ENCODE measurements at regions not wholly inside any gene's neighbourhood (a gene's known extent, or its start where the extent isn't known, plus 50 kb on each side); places are given as distances from the start of the nearest gene placed in this dataset.

- Histone ChIP-seq H3K18ac (ENCODE audit: low read depth, low read length) (no peak overlapping the region), H3K14ac (replicated peaks; ENCODE audit: low read depth, low read length) (no peak overlapping the region), H3K9me3 (ENCODE audit: control insufficient read depth, insufficient read depth, low read length) (no peaks in the 10 kb centered on the region), H3K79me1 (ENCODE audit: low read depth in 1 of 2, low read length in 2 of 2) (peaks cover 0 to 2% of the 10 kb centered on the region in 2 experiments; a peak in 1 of 4 replicates), H4K5ac (ENCODE audit: low read depth, low read length) (no peak overlapping the region), H4K20me1 (ENCODE audit: insufficient read depth, low read length) (no peaks in the 10 kb centered on the region), H2AK5ac (ENCODE audit: low read depth, low read length) (no peak overlapping the region), H4K8ac (ENCODE audit: low read depth in 2 of 2, low read length in 2 of 2) (no peak overlapping the region), H3K23ac (ENCODE audit: low read depth, low read length) (no peak overlapping the region), H3K4ac (ENCODE audit: low read depth, low read length) (no peak overlapping the region), H2BK5ac (ENCODE audit: low read depth, low read length, poor library complexity, severe bottlenecking) (no peak overlapping the region), H3K9me1 (ENCODE audit: insufficient read depth, low read length) (peaks cover 5% of the 10 kb centered on the region), H2BK20ac (ENCODE audit: low read depth, low read length) (no peak overlapping the region), H3K36me3 (ENCODE audit: control insufficient read depth, insufficient read depth, low read length) (no peaks in the 10 kb centered on the region), H2BK15ac (ENCODE audit: low read depth, low read length) (no peak overlapping the region), H3K4me3 (ENCODE audit: insufficient read depth, low read depth, low read length) (no peak overlapping the region), H3K56ac (ENCODE audit: extremely low read depth, insufficient read depth, low read length) (no peak overlapping the region), H3K27ac (ENCODE audit: insufficient read depth, low read length) (no peak overlapping the region), H2BK120ac (ENCODE audit: low read depth, low read length) (no peak overlapping the region), H2AK9ac (replicated peaks; ENCODE audit: low read depth, low read length, poor library complexity) (no peak overlapping the region), H4K91ac (ENCODE audit: insufficient read depth, low read depth, low read length) (no peak overlapping the region), H3K27me3 (ENCODE audit: control insufficient read depth, insufficient read depth, low read length) (no peaks in the 10 kb centered on the region), H3K9ac (ENCODE audit: low read depth, low read length) (no peak overlapping the region), H3K4me1 (ENCODE audit: control insufficient read depth, insufficient read depth, low read length) (peaks cover 7% of the 10 kb centered on the region; the same call in 1 of the 2 replicates), H2AFZ (replicated peaks; ENCODE audit: low read length, poor library complexity) (no peak overlapping the region), H3K4me2 (ENCODE audit: low read depth, low read length) (no peak overlapping the region)
- ChIA-PET POLR2A (ENCODE audit: unreplicated experiment) (no interaction called here), CTCF (interaction anchor here (1.0 kb wide), 1 partner anchor 10 kb away, joined by 3 read pairs; no protein-coding TSS in a partner anchor)
- in situ Hi-C loops (cut with MboI; ENCODE audit: low sequenced_read_pairs) (loop anchor here (10.0 kb wide), 1 partner anchor 252 kb away; no protein-coding TSS in a partner anchor), dilution Hi-C loops (cut with HindIII; ENCODE audit: low sequenced_read_pairs, unreplicated experiment) (no loop called here), intact Hi-C loops (cut with micrococcal nuclease) (loop anchor here (10.0 kb wide), 1 partner anchor 122 kb away; no protein-coding TSS in a partner anchor)
- no peak for DNase-seq
- no TSS peak for BruUV-seq (replicated peaks)
- TF ChIP-seq RAD21 (IDR thresholded peaks at IDR 0.05; ENCODE audit: low read length), result no peak
- TF ChIP-seq CHD1 (IDR thresholded peaks at IDR 0.05; ENCODE audit: low read depth, low read length), result no peak
- no peak for TF ChIP-seq CTCF (conservative IDR thresholded peaks at IDR 0.05; ENCODE audit: low read depth, low read length)
- TF ChIP-seq SMC3 (IDR thresholded peaks at IDR 0.05; ENCODE audit: low read depth, low read length), result no peak
- TF ChIP-seq CEBPB (IDR thresholded peaks at IDR 0.05; ENCODE audit: low read depth, low read length), result no peak
- TF ChIP-seq USF2 (IDR thresholded peaks at IDR 0.05; ENCODE audit: low read depth, low read length), result no peak
- TF ChIP-seq, protein P1, sequence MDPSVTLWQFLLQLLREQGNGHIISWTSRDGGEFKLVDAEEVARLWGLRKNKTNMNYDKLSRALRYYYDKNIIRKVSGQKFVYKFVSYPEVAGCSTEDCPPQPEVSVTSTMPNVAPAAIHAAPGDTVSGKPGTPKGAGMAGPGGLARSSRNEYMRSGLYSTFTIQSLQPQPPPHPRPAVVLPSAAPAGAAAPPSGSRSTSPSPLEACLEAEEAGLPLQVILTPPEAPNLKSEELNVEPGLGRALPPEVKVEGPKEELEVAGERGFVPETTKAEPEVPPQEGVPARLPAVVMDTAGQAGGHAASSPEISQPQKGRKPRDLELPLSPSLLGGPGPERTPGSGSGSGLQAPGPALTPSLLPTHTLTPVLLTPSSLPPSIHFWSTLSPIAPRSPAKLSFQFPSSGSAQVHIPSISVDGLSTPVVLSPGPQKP (IDR thresholded peaks at IDR 0.05; ENCODE audit: borderline replicate concordance, low read depth, low read length), result no peak
- no peak for TF ChIP-seq MAZ (IDR thresholded peaks at IDR 0.05; ENCODE audit: borderline replicate concordance, low read depth, low read length)
- no peak for TF ChIP-seq BHLHE40 (IDR thresholded peaks at IDR 0.05; ENCODE audit: low read depth, low read length)
- TF ChIP-seq POLR2A (IDR thresholded peaks at IDR 0.05; ENCODE audit: low read depth, low read length), result no peak
- no peak for TF ChIP-seq MXI1 (IDR thresholded peaks at IDR 0.05; ENCODE audit: borderline replicate concordance, low read depth, low read length)
- TF ChIP-seq NFE2L2 (IDR thresholded peaks at IDR 0.05; ENCODE audit: low read depth, low read length), result no peak
- no peak for TF ChIP-seq RFX5 (IDR thresholded peaks at IDR 0.05; ENCODE audit: low read depth, low read length)
- no peak for TF ChIP-seq FOS (IDR thresholded peaks at IDR 0.05; ENCODE audit: low read depth, low read length)
- no peak for TF ChIP-seq MAFK (IDR thresholded peaks at IDR 0.05; ENCODE audit: low read depth, low read length)
- no peak for TF ChIP-seq RCOR1 (IDR thresholded peaks at IDR 0.05; ENCODE audit: insufficient replicate concordance, low read length)
- no peak for ATAC-seq (ENCODE audit: low read depth)
Observed at GRCh38 chr10:114872519-114873087, 51.0 kb downstream of the FHIP2A start.
